Smooth muscle cell (in vitro differentiated cells): ENCODE measurements at regions not wholly inside any gene's neighbourhood (a gene's known extent, or its start where the extent isn't known, plus 50 kb on each side); places are given as distances from the start of the nearest gene placed in this dataset.

Source experiments
- DNase-seq: peaks from one replicate; lab custom pipeline; 2025; ENCODE audit not compliant: unreplicated experiment; lab: John Stamatoyannopoulos, UW
- H2AFZ ChIP-seq: fragments of 200-600 bp; sonication (generic); 2 replicates; pipeline ENCODE4 v1.6.0; 2016; ENCODE audit warnings: antibody characterized with exemption, low read depth, mild to moderate bottlenecking
- H3F3A ChIP-seq: fragments of 200-600 bp; sonication (generic); 2 replicates; pipeline ENCODE4 v1.6.0; 2017; ENCODE audit warnings: antibody characterized with exemption, low read depth
- H3K27ac ChIP-seq: fragments of 200-600 bp; sonication (generic); 2 replicates; pipeline ENCODE4 v1.5.1; 2016; ENCODE audit warnings: low read depth, mild to moderate bottlenecking
- H3K27me3 ChIP-seq: fragments of 200-600 bp; sonication (generic); 2 replicates; pipeline ENCODE4 v1.6.1; 2016; ENCODE audit warnings: low read depth, mild to moderate bottlenecking
- H3K36me3 ChIP-seq: fragments of 200-600 bp; sonication (generic); 2 replicates; pipeline ENCODE4 v1.5.1; 2016; ENCODE audit warnings: low read depth
- H3K4me1 ChIP-seq: fragments of 200-600 bp; sonication (generic); 2 replicates; pipeline ENCODE4 v1.5.1; 2016; ENCODE audit warnings: low read depth
- H3K4me2 ChIP-seq: fragments of 200-600 bp; sonication (generic); 2 replicates; pipeline ENCODE4 v1.6.0; 2016; ENCODE audit warnings: mild to moderate bottlenecking
- H3K4me3 ChIP-seq: fragments of 200-600 bp; sonication (generic); 2 replicates; pipeline ENCODE4 v1.5.1; 2016; ENCODE audit warnings: mild to moderate bottlenecking
- H3K79me2 ChIP-seq: fragments of 200-600 bp; sonication (generic); 2 replicates; pipeline ENCODE4 v1.6.0; 2016; ENCODE audit warnings: low read depth, mild to moderate bottlenecking
- H3K9ac ChIP-seq: fragments of 200-600 bp; sonication (generic); 2 replicates; pipeline ENCODE4 v1.6.0; 2016; ENCODE audit warnings: low read depth
- H3K9me3 ChIP-seq: fragments of 200-600 bp; sonication (generic); replicated peaks from 2 replicates; pipeline ENCODE4 v1.5.1; 2016; ENCODE audit warnings: low read depth
- H4K20me1 ChIP-seq: fragments of 200-600 bp; sonication (generic); 2 replicates; pipeline ENCODE4 v1.6.0; 2016; ENCODE audit warnings: low read depth
- WGBS: methylation state at CpG from one replicate; pipeline ENCODE4 v1.1.7; 2016; ENCODE audit warnings: low lambda C conversion rate; 5-methylcytosine and 5-hydroxymethylcytosine counted together
- TF ChIP-seq, protein P1 (sequence below): fragments of 200-600 bp; sonication (generic); IDR thresholded peaks from 2 replicates; pipeline ENCODE4 v1.5.1; 2017; ENCODE audit warnings: borderline replicate concordance, mild to moderate bottlenecking, antibody characterized with exemption; ENCODE audit not compliant: insufficient read depth, poor library complexity, severe bottlenecking

DNA sequence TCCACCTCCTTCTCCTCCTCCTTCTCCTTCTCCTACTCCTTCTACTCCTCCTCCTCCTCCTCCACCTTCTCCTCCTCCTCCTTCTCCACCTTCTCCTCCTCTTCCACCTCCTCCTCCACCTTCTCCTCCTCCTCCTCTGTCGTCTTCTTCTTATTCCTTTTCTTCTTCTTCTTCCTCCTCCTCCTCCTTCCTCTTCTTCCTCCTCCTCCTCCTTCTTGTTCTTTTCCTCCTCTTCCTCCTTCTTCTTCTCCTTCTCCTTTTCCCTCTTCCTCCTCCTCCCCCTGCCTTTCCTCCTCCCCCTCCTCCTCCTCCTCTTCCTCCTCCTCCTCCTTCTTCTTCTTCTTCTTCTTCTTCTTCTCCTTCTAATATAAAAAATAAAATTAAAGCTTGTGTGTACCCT lies 971.2 kb upstream of the PIK3C3 start:
- Histone ChIP-seq H3K4me2 (no peak overlapping the region), H3K36me3 (no peaks in the 10 kb centered on the region), H3K4me1 (no peaks in the 10 kb centered on the region), H3K27me3 (no peaks in the 10 kb centered on the region), H3K79me2 (no peaks in the 10 kb centered on the region), H3K27ac (no peak overlapping the region), H2AFZ (no peak overlapping the region), H3K4me3 (no peak overlapping the region), H3K9me3 (no peaks in the 10 kb centered on the region), H3K9ac (no peak overlapping the region), H4K20me1 (no peaks in the 10 kb centered on the region), H3F3A (no peaks in the 10 kb centered on the region)
- DNase-seq: no peak
- WGBS: 0% methylated on average over 1 of the region's 1 CpG
- TF ChIP-seq, protein P1, sequence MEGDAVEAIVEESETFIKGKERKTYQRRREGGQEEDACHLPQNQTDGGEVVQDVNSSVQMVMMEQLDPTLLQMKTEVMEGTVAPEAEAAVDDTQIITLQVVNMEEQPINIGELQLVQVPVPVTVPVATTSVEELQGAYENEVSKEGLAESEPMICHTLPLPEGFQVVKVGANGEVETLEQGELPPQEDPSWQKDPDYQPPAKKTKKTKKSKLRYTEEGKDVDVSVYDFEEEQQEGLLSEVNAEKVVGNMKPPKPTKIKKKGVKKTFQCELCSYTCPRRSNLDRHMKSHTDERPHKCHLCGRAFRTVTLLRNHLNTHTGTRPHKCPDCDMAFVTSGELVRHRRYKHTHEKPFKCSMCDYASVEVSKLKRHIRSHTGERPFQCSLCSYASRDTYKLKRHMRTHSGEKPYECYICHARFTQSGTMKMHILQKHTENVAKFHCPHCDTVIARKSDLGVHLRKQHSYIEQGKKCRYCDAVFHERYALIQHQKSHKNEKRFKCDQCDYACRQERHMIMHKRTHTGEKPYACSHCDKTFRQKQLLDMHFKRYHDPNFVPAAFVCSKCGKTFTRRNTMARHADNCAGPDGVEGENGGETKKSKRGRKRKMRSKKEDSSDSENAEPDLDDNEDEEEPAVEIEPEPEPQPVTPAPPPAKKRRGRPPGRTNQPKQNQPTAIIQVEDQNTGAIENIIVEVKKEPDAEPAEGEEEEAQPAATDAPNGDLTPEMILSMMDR: no peak

DNA sequence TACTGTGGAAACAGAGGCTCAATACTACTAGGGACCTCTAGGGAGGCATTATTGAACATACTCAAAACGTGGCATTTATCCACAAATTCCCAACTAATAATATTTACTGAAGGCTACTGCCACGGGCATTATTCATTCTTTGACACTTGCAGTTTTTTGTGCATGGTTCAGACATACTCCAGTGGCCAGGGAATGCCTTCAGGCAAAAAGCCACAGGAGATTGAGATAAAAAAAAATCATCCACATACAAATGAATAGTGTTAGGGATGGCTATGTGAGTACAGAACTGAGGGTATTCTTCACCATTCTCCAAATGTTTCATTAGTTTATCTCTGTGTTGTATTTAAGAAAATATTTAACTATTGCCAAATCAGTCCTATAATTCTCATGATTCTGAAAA lies 974.9 kb upstream of the PIK3C3 start:
- no peak overlapping the region for H3K4me3 ChIP-seq
- WGBS: 42% methylated on average over 2 of the region's 2 CpGs
- no peaks in the 10 kb centered on the region for H4K20me1 ChIP-seq

DNA sequence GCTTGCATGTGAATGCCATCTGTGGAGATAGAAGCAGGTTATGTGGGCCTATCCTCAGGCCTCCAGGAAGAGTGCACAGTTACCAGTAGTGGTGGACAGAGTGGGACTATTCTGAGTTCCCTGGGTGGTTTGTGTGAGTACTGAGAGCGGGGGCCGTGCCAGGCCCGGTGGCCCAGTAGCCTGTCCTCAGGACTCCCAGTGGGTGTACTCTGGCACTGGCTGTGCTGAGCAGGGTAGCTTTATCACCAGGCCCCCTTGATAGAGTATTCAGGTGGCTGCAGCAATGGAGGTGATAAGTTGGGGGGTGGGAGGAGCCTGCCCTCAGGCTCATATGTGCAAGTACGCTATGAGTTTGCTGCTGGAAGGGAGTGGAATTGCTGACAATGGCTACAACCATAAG lies 979.0 kb upstream of the PIK3C3 start:
- H3K79me2 ChIP-seq: no peaks in the 10 kb centered on the region
- H3K27me3 ChIP-seq: no peaks in the 10 kb centered on the region
- no peak overlapping the region for H3K9ac ChIP-seq
- no peak overlapping the region for H3K27ac ChIP-seq
- H3F3A ChIP-seq: no peaks in the 10 kb centered on the region
- no peak for DNase-seq
- no peaks in the 10 kb centered on the region for H3K4me1 ChIP-seq
- H3K4me2 ChIP-seq: no peak overlapping the region
- TF ChIP-seq, protein P1: no peak
- H3K9me3 ChIP-seq: no peaks in the 10 kb centered on the region
- H3K36me3 ChIP-seq: no peaks in the 10 kb centered on the region
- no peak overlapping the region for H2AFZ ChIP-seq
- H3K4me3 ChIP-seq: no peak overlapping the region
- WGBS: 92% methylated on average over 4 of the region's 4 CpGs
- no peaks in the 10 kb centered on the region for H4K20me1 ChIP-seq

More for the DNA sequence above, 974.9 kb upstream of the PIK3C3 start:
- Histone ChIP-seq H3K4me2 (no peak overlapping the region), H3K27ac (no peak overlapping the region), H3F3A (no peaks in the 10 kb centered on the region), H3K4me1 (no peaks in the 10 kb centered on the region), H3K9me3 (no peaks in the 10 kb centered on the region), H3K27me3 (no peaks in the 10 kb centered on the region), H3K36me3 (no peaks in the 10 kb centered on the region), H3K9ac (no peak overlapping the region), H2AFZ (no peak overlapping the region), H3K79me2 (no peaks in the 10 kb centered on the region)
- no peak for DNase-seq
- TF ChIP-seq, protein P1: no peak

DNA sequence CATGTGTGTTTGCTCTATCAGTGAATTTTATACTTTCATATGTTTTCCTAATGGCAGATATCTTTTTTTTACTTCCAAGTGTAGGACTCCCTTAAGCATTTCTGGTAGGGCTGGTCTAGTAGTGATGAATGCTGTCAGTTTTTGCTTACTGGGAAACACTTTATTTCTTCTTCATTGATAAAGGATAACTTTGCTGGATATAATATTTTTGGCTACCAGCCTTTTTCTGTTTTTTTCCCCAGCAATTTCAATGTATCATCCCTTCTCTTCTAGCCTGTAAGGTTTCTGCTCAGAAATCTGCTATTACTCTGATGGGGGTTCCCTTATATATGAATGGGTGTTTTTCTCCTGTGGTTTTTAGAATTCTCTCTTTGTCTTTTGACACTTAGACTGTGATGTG lies 980.6 kb upstream of the PIK3C3 start:
- H3K4me1 ChIP-seq: no peaks in the 10 kb centered on the region
- H3K4me3 ChIP-seq: no peak overlapping the region
- no peak overlapping the region for H3K9ac ChIP-seq
- no peaks in the 10 kb centered on the region for H3K9me3 ChIP-seq
- H3K79me2 ChIP-seq: no peaks in the 10 kb centered on the region
- no peak overlapping the region for H2AFZ ChIP-seq
- H3K27me3 ChIP-seq: no peaks in the 10 kb centered on the region
- no peaks in the 10 kb centered on the region for H4K20me1 ChIP-seq
- no peaks in the 10 kb centered on the region for H3F3A ChIP-seq
- no peak overlapping the region for H3K27ac ChIP-seq
- no peak overlapping the region for H3K4me2 ChIP-seq
- TF ChIP-seq, protein P1: no peak
- H3K36me3 ChIP-seq: no peaks in the 10 kb centered on the region
- no peak for DNase-seq
